SU-DHL-6 (cell line): ENCODE measurements at regions not wholly inside any gene's neighbourhood (a gene's known extent, or its start where the extent isn't known, plus 50 kb on each side); places are given as distances from the start of the nearest gene placed in this dataset.

ENCODE experiments used
- H2AFZ ChIP-seq: fragments of 200-600 bp; sonication (generic); 2 replicates; pipeline ENCODE4 v1.6.1; 2014; ENCODE audit warnings: low read depth, mild to moderate bottlenecking, moderate library complexity, mixed read lengths, antibody characterized with exemption, low read length; ENCODE audit not compliant: severe bottlenecking
- H3F3A ChIP-seq: fragments of 200-600 bp; shearing (Covaris generic); 2 replicates; pipeline ENCODE4 v1.6.0; 2016; ENCODE audit warnings: antibody characterized with exemption, mild to moderate bottlenecking; ENCODE audit not compliant: insufficient read depth
- H3K27ac ChIP-seq: fragments of 200-600 bp; sonication (generic); 2 replicates; pipeline ENCODE4 v1.5.1; 2016; ENCODE audit warnings: low read depth, mild to moderate bottlenecking, low read length, moderate library complexity, mixed read lengths
- H3K27me3 ChIP-seq: fragments of 200-600 bp; sonication (generic), shearing (Covaris generic); 2 replicates; pipeline ENCODE4 v1.6.0; 2014; ENCODE audit warnings: mild to moderate bottlenecking, low read length
- H3K36me3 ChIP-seq: fragments of 200-600 bp; sonication (generic); 2 replicates; pipeline ENCODE4 v1.6.1; 2014; ENCODE audit warnings: mild to moderate bottlenecking, low read length, mixed read lengths
- H3K4me2 ChIP-seq: fragments of 300-600, 200-600 bp; shearing (Covaris generic), sonication (generic); 2 replicates; pipeline ENCODE4 v1.6.0; 2014; ENCODE audit warnings: low read length, low read depth, mild to moderate bottlenecking; ENCODE audit not compliant: poor library complexity, severe bottlenecking
- H3K4me3 ChIP-seq: fragments of 200-600 bp; sonication (generic); 2 replicates; pipeline ENCODE4 v1.5.1; 2014; ENCODE audit warnings: antibody characterized with exemption, low read length, mild to moderate bottlenecking, mixed read lengths; ENCODE audit not compliant: insufficient read depth, poor library complexity, severe bottlenecking
- H3K79me2 ChIP-seq: fragments of 200-600 bp; sonication (generic); 2 replicates; pipeline ENCODE4 v1.6.1; 2014; ENCODE audit warnings: mild to moderate bottlenecking, low read length, moderate library complexity; ENCODE audit not compliant: insufficient read depth
- H3K9ac ChIP-seq: fragments of 200-600 bp; sonication (generic); 2 replicates; pipeline ENCODE4 v1.7.0; 2014; ENCODE audit warnings: mild to moderate bottlenecking, low read length
- H3K9me2 ChIP-seq: fragments of 200-600 bp; sonication (generic); replicated peaks from 2 replicates; pipeline ENCODE4 v1.6.1; 2014; ENCODE audit warnings: low read length; ENCODE audit not compliant: insufficient read depth
- H3K9me3 ChIP-seq: fragments of 200-600 bp; sonication (generic); 2 replicates; pipeline ENCODE4 v1.6.1; 2014; ENCODE audit warnings: low read length, mixed read lengths; ENCODE audit not compliant: insufficient read depth
- H4K20me1 ChIP-seq: fragments of 200-600 bp; sonication (generic); 2 replicates; pipeline ENCODE4 v1.6.1; 2014; ENCODE audit warnings: low read depth, mild to moderate bottlenecking, antibody characterized with exemption, low read length, moderate library complexity, mixed read lengths
- CTCF ChIP-seq: fragments of 200-600 bp; sonication (generic); IDR thresholded peaks from one replicate; pipeline ENCODE4 v1.5.1; 2017; ENCODE audit warnings: antibody characterized with exemption, mild to moderate bottlenecking, low read length, moderate library complexity; ENCODE audit not compliant: insufficient read depth, poor library complexity, severe bottlenecking
- EZH2phosphoT487 ChIP-seq: fragments of 200-600 bp; sonication (generic), shearing (Covaris generic); conservative IDR thresholded peaks from 2 replicates; pipeline ENCODE4 v1.6.1; 2018; ENCODE audit warnings: mild to moderate bottlenecking, antibody characterized with exemption, low read length, moderate library complexity, mixed read lengths

DNA sequence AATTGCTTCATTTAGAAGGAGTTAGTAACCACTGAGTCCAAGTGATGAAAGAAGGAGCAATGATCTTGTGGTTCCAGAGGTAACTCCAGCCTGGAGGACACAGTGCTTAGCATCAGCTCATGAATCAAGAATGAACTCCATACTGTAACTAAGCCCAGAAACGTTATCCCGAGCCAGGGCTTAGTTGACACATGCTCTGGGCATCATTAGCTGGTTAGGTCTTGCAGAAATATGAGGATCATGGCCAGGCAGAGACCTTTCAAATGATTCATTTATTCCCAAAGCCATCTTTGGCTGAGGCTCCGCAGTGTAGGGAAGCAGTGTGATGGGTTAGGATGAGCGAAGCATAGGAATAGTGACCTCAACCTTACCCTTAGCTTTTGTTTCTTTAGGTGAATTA lies 277.4 kb downstream of the FAM76B start:
- no peak overlapping the region for H3K4me2 ChIP-seq
- no peak for TF ChIP-seq CTCF
- no peak for TF ChIP-seq EZH2phosphoT487
- no peak overlapping the region for H3K27ac ChIP-seq
- H3K9me2 ChIP-seq, result no peaks in the 10 kb centered on the region; the same call in 1 of the 2 replicates
- H3K79me2 ChIP-seq, result no peaks in the 10 kb centered on the region
- no peak overlapping the region for H2AFZ ChIP-seq
- H3F3A ChIP-seq, result no peaks in the 10 kb centered on the region
- H3K27me3 ChIP-seq, result no peaks in the 10 kb centered on the region
- no peaks in the 10 kb centered on the region for H3K9me3 ChIP-seq
- no peak overlapping the region for H3K9ac ChIP-seq
- no peaks in the 10 kb centered on the region for H3K36me3 ChIP-seq
- H3K4me3 ChIP-seq, result no peak overlapping the region
- no peaks in the 10 kb centered on the region for H4K20me1 ChIP-seq

- Histone ChIP-seq H4K20me1 (no peaks in the 10 kb centered on the region), H3K9me2 (no peaks in the 10 kb centered on the region; the same call in 1 of the 2 replicates), H3K9ac (no peak overlapping the region), H3K27ac (no peak overlapping the region), H3K4me3 (no peak overlapping the region), H3K9me3 (no peaks in the 10 kb centered on the region), H3K36me3 (no peaks in the 10 kb centered on the region), H3K4me2 (no peak overlapping the region), H3K27me3 (no peaks in the 10 kb centered on the region), H3K79me2 (no peaks in the 10 kb centered on the region), H2AFZ (no peak overlapping the region), H3F3A (no peaks in the 10 kb centered on the region)
- TF ChIP-seq EZH2phosphoT487, result no peak
- TF ChIP-seq CTCF, result no peak
Measured at GRCh38 chr11:95508219-95508890, 277.4 kb upstream of the SESN3 start.

- H3K36me3 ChIP-seq, result no peaks in the 10 kb centered on the region
- no peaks in the 10 kb centered on the region for H3K27me3 ChIP-seq
- H3F3A ChIP-seq, result no peaks in the 10 kb centered on the region
- no peak overlapping the region for H3K4me3 ChIP-seq
- TF ChIP-seq EZH2phosphoT487 (no peak), CTCF (no peak)
- no peak overlapping the region for H3K9ac ChIP-seq
- H3K9me3 ChIP-seq, result no peaks in the 10 kb centered on the region
- no peaks in the 10 kb centered on the region for H3K79me2 ChIP-seq
- no peak overlapping the region for H3K4me2 ChIP-seq
- no peak overlapping the region for H2AFZ ChIP-seq
- no peak overlapping the region for H3K27ac ChIP-seq
- no peaks in the 10 kb centered on the region; the same call in 1 of the 2 replicates for H3K9me2 ChIP-seq
- H4K20me1 ChIP-seq, result no peaks in the 10 kb centered on the region
Measured at GRCh38 chr11:95507794-95508193, 276.8 kb upstream of the SESN3 start.
